ENCODE measurements at regions not wholly inside any gene's neighbourhood (a gene's known extent, or its start where the extent isn't known, plus 50 kb on each side); places are given as distances from the start of the nearest gene placed in this dataset.

DNA sequence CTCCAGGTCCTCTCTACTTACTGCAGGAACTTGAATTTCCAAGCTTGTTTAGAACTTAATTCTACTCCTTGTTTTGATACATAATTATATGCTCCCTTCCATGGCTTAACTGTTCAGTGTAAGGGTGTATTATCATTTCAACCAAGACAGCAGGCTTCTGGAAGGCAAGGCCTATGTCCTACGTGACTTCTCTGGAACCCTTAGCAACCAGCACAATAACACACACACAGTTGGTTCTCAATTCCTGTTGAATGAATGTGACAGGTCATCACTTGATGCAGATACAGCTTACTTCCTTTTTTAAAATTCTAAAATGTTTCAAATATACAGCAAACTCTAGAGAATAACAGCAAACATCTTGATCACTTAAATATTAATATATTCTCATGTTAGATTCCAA, 77.7 kb upstream of the COCH start:
- Histone ChIP-seq H3K27me3 (ENCODE audit: low read length) (peaks cover 14% of the 10 kb centered on the region), H3K4me1 (ENCODE audit: insufficient read depth, low read length) (no peaks in the 10 kb centered on the region), H3K4me2 (ENCODE audit: low read length) (no peak overlapping the region), H3K36me3 (ENCODE audit: low read depth, low read length) (no peaks in the 10 kb centered on the region), H3K9ac (ENCODE audit: low read length) (no peak overlapping the region), H3K9me2 (replicated peaks; ENCODE audit: low read length) (no peaks in the 10 kb centered on the region), H2AFZ (ENCODE audit: low read length) (no peak overlapping the region), H3K4me3 (ENCODE audit: low read length) (no peak overlapping the region), H3F3A (ENCODE audit: low read length, unreplicated experiment) (no peaks in the 10 kb centered on the region), H3K27ac (ENCODE audit: low read length) (no peak overlapping the region), H3K9me3 (ENCODE audit: low read length) (no peaks in the 10 kb centered on the region), H4K20me1 (ENCODE audit: low read length) (no peaks in the 10 kb centered on the region), H3K79me2 (ENCODE audit: low read length) (no peaks in the 10 kb centered on the region)
- intact Hi-C loops (cut with micrococcal nuclease) = no loop called here
- no peak for DNase-seq
- no TSS peak for BruUV-seq (replicated peaks)
- ChIA-PET CTCF (no interaction called here), POLR2A (ENCODE audit: unreplicated experiment) (no interaction called here)
- no peak for ATAC-seq
- TF ChIP-seq EZH2phosphoT487 (IDR thresholded peaks at IDR 0.05; ENCODE audit: borderline replicate concordance, low read length) (no peak), EZH2 (IDR thresholded peaks at IDR 0.05; ENCODE audit: low read length, unreplicated experiment) (no peak)
- TF ChIP-seq, protein P1, sequence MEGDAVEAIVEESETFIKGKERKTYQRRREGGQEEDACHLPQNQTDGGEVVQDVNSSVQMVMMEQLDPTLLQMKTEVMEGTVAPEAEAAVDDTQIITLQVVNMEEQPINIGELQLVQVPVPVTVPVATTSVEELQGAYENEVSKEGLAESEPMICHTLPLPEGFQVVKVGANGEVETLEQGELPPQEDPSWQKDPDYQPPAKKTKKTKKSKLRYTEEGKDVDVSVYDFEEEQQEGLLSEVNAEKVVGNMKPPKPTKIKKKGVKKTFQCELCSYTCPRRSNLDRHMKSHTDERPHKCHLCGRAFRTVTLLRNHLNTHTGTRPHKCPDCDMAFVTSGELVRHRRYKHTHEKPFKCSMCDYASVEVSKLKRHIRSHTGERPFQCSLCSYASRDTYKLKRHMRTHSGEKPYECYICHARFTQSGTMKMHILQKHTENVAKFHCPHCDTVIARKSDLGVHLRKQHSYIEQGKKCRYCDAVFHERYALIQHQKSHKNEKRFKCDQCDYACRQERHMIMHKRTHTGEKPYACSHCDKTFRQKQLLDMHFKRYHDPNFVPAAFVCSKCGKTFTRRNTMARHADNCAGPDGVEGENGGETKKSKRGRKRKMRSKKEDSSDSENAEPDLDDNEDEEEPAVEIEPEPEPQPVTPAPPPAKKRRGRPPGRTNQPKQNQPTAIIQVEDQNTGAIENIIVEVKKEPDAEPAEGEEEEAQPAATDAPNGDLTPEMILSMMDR (conservative IDR thresholded peaks at IDR 0.05; ENCODE audit: low read depth, low read length) = no peak

DNA sequence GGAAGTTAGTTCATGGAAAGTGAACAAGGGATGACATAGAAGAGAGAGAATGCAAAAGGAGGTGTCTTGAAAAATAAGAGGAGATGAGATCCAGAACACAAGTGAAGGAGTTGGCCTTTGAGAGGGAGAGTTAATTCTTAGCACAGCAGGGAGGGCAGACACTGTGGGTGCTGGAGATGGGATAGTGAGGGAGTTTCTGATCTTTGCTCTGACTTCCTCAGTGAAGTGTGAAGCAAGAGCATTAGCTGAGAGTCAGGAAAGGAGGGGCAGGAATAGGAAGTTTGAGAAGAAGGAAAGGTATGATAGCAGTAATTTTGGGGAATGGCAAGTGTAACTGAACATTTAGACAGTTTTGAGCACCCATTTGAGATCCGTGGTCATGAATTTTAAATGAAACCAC, 75.8 kb upstream of the COCH start:
- TF ChIP-seq EZH2 (IDR thresholded peaks at IDR 0.05; ENCODE audit: low read length, unreplicated experiment) = no peak
- TF ChIP-seq, protein P1 (conservative IDR thresholded peaks at IDR 0.05; ENCODE audit: low read depth, low read length) = no peak
- no peak for TF ChIP-seq EZH2phosphoT487 (IDR thresholded peaks at IDR 0.05; ENCODE audit: borderline replicate concordance, low read length)
- DNase-seq (no peak), ATAC-seq (no peak)
- Histone ChIP-seq H3F3A (ENCODE audit: low read length, unreplicated experiment) (no peaks in the 10 kb centered on the region), H2AFZ (ENCODE audit: low read length) (no peak overlapping the region), H3K9ac (ENCODE audit: low read length) (no peak overlapping the region), H3K27me3 (ENCODE audit: low read length) (peaks cover 14% of the 10 kb centered on the region), H3K4me2 (ENCODE audit: low read length) (no peak overlapping the region), H3K36me3 (ENCODE audit: low read depth, low read length) (no peaks in the 10 kb centered on the region), H3K27ac (ENCODE audit: low read length) (no peak overlapping the region), H3K9me2 (replicated peaks; ENCODE audit: low read length) (no peaks in the 10 kb centered on the region), H3K79me2 (ENCODE audit: low read length) (no peaks in the 10 kb centered on the region), H3K9me3 (ENCODE audit: low read length) (no peaks in the 10 kb centered on the region), H4K20me1 (ENCODE audit: low read length) (no peaks in the 10 kb centered on the region), H3K4me3 (ENCODE audit: low read length) (no peak overlapping the region), H3K4me1 (ENCODE audit: insufficient read depth, low read length) (no peaks in the 10 kb centered on the region)
- BruUV-seq (replicated peaks) = no TSS peak
- CTCF ChIA-PET = no interaction called here
- POLR2A ChIA-PET (ENCODE audit: unreplicated experiment) = no interaction called here
- intact Hi-C loops (cut with micrococcal nuclease) = no loop called here

GRCh38 chr14:30798961-30799360, 75.4 kb upstream of the COCH start:
- Histone ChIP-seq H3K27me3 (ENCODE audit: low read length) (peaks cover 14% of the 10 kb centered on the region), H3K4me2 (ENCODE audit: low read length) (no peak overlapping the region), H3K27ac (ENCODE audit: low read length) (no peak overlapping the region), H2AFZ (ENCODE audit: low read length) (no peak overlapping the region), H3K9me3 (ENCODE audit: low read length) (no peaks in the 10 kb centered on the region), H3F3A (ENCODE audit: low read length, unreplicated experiment) (no peaks in the 10 kb centered on the region), H3K9ac (ENCODE audit: low read length) (no peak overlapping the region), H3K4me3 (ENCODE audit: low read length) (no peak overlapping the region), H3K9me2 (replicated peaks; ENCODE audit: low read length) (no peaks in the 10 kb centered on the region), H4K20me1 (ENCODE audit: low read length) (no peaks in the 10 kb centered on the region), H3K36me3 (ENCODE audit: low read depth, low read length) (no peaks in the 10 kb centered on the region), H3K79me2 (ENCODE audit: low read length) (no peaks in the 10 kb centered on the region), H3K4me1 (ENCODE audit: insufficient read depth, low read length) (no peaks in the 10 kb centered on the region)
- no TSS peak for BruUV-seq (replicated peaks)
- ChIA-PET POLR2A (ENCODE audit: unreplicated experiment) (no interaction called here), CTCF (no interaction called here)
- ATAC-seq = no peak
- intact Hi-C loops (cut with micrococcal nuclease) = no loop called here
- TF ChIP-seq, protein P1 (conservative IDR thresholded peaks at IDR 0.05; ENCODE audit: low read depth, low read length) = no peak
- TF ChIP-seq EZH2 (IDR thresholded peaks at IDR 0.05; ENCODE audit: low read length, unreplicated experiment) (no peak), EZH2phosphoT487 (IDR thresholded peaks at IDR 0.05; ENCODE audit: borderline replicate concordance, low read length) (no peak)
- no peak for DNase-seq

Measured in PC-3 (cell line).